ENCODE measurements at regions not wholly inside any gene's neighbourhood (a gene's known extent, or its start where the extent isn't known, plus 50 kb on each side); places are given as distances from the start of the nearest gene placed in this dataset.

GRCh38 chrX:35392232-35392631 lies 405.9 kb upstream of the MAGEB16 start:
- no peaks in the 10 kb centered on the region for H3K36me3 ChIP-seq
- TF ChIP-seq POLR2A (IDR thresholded peaks at IDR 0.05) = no peak
- TF ChIP-seq, protein P1, sequence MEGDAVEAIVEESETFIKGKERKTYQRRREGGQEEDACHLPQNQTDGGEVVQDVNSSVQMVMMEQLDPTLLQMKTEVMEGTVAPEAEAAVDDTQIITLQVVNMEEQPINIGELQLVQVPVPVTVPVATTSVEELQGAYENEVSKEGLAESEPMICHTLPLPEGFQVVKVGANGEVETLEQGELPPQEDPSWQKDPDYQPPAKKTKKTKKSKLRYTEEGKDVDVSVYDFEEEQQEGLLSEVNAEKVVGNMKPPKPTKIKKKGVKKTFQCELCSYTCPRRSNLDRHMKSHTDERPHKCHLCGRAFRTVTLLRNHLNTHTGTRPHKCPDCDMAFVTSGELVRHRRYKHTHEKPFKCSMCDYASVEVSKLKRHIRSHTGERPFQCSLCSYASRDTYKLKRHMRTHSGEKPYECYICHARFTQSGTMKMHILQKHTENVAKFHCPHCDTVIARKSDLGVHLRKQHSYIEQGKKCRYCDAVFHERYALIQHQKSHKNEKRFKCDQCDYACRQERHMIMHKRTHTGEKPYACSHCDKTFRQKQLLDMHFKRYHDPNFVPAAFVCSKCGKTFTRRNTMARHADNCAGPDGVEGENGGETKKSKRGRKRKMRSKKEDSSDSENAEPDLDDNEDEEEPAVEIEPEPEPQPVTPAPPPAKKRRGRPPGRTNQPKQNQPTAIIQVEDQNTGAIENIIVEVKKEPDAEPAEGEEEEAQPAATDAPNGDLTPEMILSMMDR (IDR thresholded peaks at IDR 0.05) = no peak
- no peak for DNase-seq
- H3K4me3 ChIP-seq = no peak overlapping the region
- H3K4me1 ChIP-seq = no peaks in the 10 kb centered on the region
- intact Hi-C loops (cut with DNase I) = no loop called here
- no peaks in the 10 kb centered on the region for H3K9me3 ChIP-seq
- 61 to 94% methylated on average over 2 of the region's 2 CpGs for WGBS, 2 donors
- no peak overlapping the region for H3K27ac ChIP-seq
- H3K27me3 ChIP-seq = no peaks in the 10 kb centered on the region

DNA sequence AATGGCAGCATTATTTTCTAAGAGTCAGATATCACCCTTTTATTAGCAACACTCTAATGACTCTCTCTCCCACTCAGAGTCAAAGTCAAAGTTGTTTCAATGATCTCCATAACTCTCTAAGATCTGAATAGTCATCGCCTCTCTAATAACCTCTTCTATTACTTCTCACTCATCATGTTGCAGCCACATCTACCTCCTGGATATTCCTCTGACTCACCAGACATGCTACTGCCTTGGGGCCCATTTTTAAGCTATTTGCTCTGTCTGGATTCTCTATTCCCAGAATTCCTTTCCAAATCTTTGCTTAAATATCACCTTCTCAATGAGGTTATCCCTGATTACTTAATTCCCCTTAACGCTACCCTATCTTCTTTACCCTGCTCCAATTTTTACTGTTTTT lies 391.8 kb upstream of the MAGEB16 start:
- no peak for DNase-seq
- TF ChIP-seq, protein P1 (IDR thresholded peaks at IDR 0.05) = no peak
- TF ChIP-seq POLR2A (IDR thresholded peaks at IDR 0.05) = no peak
- Histone ChIP-seq H3K36me3 (no peaks in the 10 kb centered on the region), H3K27me3 (no peaks in the 10 kb centered on the region), H3K27ac (no peak overlapping the region), H3K4me1 (no peaks in the 10 kb centered on the region), H3K4me3 (no peak overlapping the region), H3K9me3 (no peaks in the 10 kb centered on the region)
- intact Hi-C loops (cut with DNase I) = no loop called here
- 82 to 87% methylated on average over 2 of the region's 2 CpGs for WGBS, 2 donors

DNA sequence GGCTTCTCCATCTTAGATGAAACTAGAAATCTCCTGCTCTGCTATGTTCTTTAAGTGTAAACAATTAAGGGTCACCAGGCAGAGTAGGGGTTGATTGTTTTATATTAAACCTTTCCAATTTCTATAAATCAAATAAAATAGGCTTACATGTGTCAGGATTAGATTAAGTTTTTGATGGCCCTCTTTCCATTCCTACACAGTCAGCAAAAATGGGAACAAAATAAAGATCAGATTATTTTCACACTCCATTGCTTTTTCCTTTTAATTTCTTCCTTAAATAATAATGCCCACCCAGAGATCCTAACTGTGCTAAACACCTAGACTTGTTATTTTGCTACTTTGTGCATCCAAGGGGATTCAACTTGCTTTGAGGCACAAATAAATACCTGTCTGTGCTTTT lies 381.4 kb upstream of the MAGEB16 start:
- Histone ChIP-seq H3K27me3 (no peaks in the 10 kb centered on the region), H3K4me3 (no peak overlapping the region), H3K4me1 (no peaks in the 10 kb centered on the region), H3K27ac (no peak overlapping the region), H3K36me3 (no peaks in the 10 kb centered on the region), H3K9me3 (no peaks in the 10 kb centered on the region)
- intact Hi-C loops (cut with DNase I) = no loop called here
- TF ChIP-seq, protein P1 (IDR thresholded peaks at IDR 0.05) = no peak
- TF ChIP-seq POLR2A (IDR thresholded peaks at IDR 0.05) = no peak
- DNase-seq = no peak

GRCh38 chrX:35432056-35432455 lies 366.1 kb upstream of the MAGEB16 start:
- H3K9me3 ChIP-seq = peaks cover 0 to under 1% (median 0%) of the 10 kb centered on the region in 3 donors
- no peak overlapping the region for H3K4me3 ChIP-seq
- H3K27me3 ChIP-seq = no peaks in the 10 kb centered on the region
- intact Hi-C loops (cut with DNase I) = no loop called here
- H3K4me1 ChIP-seq = no peaks in the 10 kb centered on the region
- TF ChIP-seq POLR2A (IDR thresholded peaks at IDR 0.05) = no peak
- TF ChIP-seq, protein P1 (IDR thresholded peaks at IDR 0.05) = no peak
- H3K36me3 ChIP-seq = no peaks in the 10 kb centered on the region
- WGBS, 2 donors = 46 to 50% methylated on average over 2 of the region's 2 CpGs
- no peak overlapping the region for H3K27ac ChIP-seq
- DNase-seq = no peak

DNA sequence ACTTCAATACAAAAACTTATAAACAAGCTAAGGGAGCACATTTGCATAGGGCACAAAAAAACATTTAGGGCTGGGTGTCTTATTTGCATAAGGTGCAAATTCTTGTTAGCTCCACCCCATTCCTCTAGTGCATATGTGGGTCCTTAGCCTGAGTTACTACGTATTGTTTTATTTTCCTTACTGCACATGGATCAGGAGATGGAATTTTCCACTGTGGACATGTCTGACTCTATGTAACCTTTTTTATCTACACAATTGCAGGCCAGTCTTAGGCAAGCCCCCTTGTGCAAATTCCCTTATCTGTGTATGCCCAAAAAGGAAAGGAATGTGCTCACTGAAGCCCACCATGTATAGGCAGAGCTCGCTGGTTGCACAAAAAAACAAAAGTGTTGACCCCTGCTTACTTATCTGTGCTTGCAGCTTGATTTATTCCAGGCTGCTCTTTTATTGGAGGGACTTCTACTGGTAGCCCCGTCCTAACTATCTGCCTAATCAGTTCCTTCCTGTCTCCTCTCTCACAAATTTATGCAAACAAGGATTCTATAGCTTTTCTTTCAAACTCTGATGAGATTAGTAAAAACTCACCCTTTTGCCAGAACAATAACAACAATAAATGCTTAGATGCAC lies 359.0 kb upstream of the MAGEB16 start:
- H3K27ac ChIP-seq = peak overlapping the region in 2 of 4 donors; percentile 9 to 52
- intact Hi-C loops (cut with DNase I) = no loop called here
- DNase-seq = no peak
- H3K9me3 ChIP-seq = peaks cover 0 to 10% (median 0%) of the 10 kb centered on the region in 3 donors
- H3K27me3 ChIP-seq = no peaks in the 10 kb centered on the region
- no peaks in the 10 kb centered on the region for H3K36me3 ChIP-seq
- 49% methylated on average over 2 to 3 of the region's 3 CpGs for WGBS, 2 donors
- H3K4me1 ChIP-seq = peaks cover 0 to 17% (median 0%) of the 10 kb centered on the region in 3 donors
- no peak for TF ChIP-seq POLR2A (IDR thresholded peaks at IDR 0.05)
- TF ChIP-seq, protein P1 (IDR thresholded peaks at IDR 0.05) = no peak
- H3K4me3 ChIP-seq = no peak overlapping the region
